Stimulated activated CD4-positive, alpha-beta T cell treated with anti-CD3 and anti-CD28 coated beads, TNF-alpha, amount 100 ng/mL, for 48 hours (primary cell): ENCODE measurements at regions not wholly inside any gene's neighbourhood (a gene's known extent, or its start where the extent isn't known, plus 50 kb on each side); places are given as distances from the start of the nearest gene placed in this dataset.
"Not testable (repeated sequence)": the region's sequence is repeated elsewhere in the genome, so short reads cannot be mapped to it uniquely, and the experiment has no call there.

ENCODE experiments used
- DNase-seq, 3 donors: peaks; one replicate each; pipeline ENCODE4 v3.0.0-alpha.2; 2020; ENCODE audit warnings: low read depth in 3 of 3

- no peak for DNase-seq
Measured at GRCh38 chr1:238377280-238377919, 486.7 kb upstream of the ZP4 start.

- DNase-seq: no peak
Measured at GRCh38 chr1:238370599-238370998, 479.9 kb upstream of the ZP4 start.

GRCh38 chr1:238364214-238364892 lies 473.6 kb upstream of the ZP4 start:
- no peak for DNase-seq

DNA sequence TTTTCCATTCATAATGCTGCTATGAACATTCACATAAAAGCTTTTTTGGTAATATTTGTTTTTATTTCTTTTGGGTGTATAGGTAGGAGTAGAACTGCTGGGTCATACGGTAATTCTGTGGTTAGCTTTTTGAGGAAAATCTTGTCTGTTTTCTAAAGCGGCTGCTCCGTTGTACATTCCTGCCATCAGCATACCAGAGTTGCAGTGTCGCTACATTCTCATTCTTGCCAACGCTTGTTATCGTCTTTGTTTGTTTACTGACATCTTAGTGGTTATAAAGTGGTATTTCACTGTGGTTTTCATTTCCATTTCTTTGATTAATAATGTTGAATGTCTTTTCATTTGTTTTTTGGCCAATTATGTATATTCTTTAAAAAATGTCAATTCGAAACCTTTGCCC lies 469.8 kb upstream of the ZP4 start:
- DNase-seq: no peak

GRCh38 chr1:238350471-238350870 lies 459.7 kb upstream of the ZP4 start:
- no peak for DNase-seq

- DNase-seq: no peak
Measured at GRCh38 chr1:238346340-238346739, 455.6 kb upstream of the ZP4 start.

- DNase-seq: no peak
Measured at GRCh38 chr1:238345837-238346236, 455.1 kb upstream of the ZP4 start.

DNA sequence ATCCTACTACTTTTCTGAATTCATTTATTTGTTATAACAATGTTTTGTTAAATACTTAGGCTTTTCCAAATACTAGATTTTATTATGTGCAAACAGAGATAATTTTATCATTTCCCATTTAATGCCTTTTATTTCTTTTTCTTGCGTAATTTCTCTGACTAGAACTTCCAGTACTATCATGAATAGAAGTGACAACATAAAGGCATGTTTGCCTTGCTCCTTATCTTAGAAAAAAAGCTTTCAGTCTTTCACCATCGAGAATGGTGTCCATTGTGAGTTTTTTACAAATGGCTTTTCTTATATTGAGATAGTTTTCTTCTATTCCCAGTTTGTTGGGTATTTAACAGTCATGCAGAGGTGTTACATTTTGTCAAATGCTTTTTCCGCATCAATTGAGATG lies 453.1 kb upstream of the ZP4 start:
- no peak for DNase-seq

- no peak for DNase-seq
Measured at GRCh38 chr1:238341395-238341794, 450.7 kb upstream of the ZP4 start.

GRCh38 chr1:238340989-238341388 lies 450.3 kb upstream of the ZP4 start:
- DNase-seq: no peak

GRCh38 chr1:238336531-238336930 lies 445.8 kb upstream of the ZP4 start:
- no peak for DNase-seq

DNA sequence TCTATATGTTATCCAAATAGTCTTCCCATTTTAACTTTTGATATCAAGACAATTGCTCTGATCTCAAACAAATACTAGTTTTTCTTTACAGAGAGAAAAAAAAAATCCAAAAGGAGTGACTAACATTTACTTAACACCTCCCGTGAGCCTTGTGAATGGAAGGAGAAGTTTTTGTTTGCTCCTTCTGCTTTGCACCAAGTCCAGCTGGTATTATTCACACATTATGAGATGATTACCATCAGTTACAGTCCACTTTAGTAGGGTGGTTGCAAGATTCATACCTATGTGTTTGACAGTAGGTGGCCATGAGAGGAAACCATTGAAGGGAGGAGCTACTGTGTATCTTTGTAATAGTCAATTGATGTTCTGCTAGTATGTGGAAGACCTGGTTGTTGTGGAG lies 443.4 kb upstream of the ZP4 start:
- no peak for DNase-seq

GRCh38 chr1:238331557-238331956 lies 440.8 kb upstream of the ZP4 start:
- no peak for DNase-seq

GRCh38 chr1:238329671-238330070 lies 438.9 kb upstream of the ZP4 start:
- DNase-seq: no peak

- DNase-seq: not testable (repeated sequence)
Measured at GRCh38 chr1:238327033-238327432, 436.3 kb upstream of the ZP4 start.

DNA sequence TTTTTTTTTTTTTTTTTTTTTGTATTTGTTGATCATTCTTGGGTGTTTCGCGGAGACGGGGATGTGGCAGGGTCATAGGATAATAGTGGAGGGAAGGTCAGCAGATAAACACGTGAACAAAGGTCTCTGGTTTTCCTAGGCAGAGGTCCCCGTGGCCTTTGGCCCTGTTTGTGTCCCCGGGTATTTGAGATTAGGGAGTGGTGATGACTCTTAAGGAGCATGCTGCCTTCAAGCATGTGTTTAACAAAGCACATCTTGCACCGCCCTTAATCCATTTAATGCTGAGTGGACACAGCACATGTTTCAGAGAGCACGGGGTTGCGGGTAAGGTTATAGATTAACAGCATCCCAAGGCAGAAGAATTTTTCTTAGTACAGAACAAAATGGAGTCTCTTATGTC lies 435.8 kb upstream of the ZP4 start:
- not testable (repeated sequence) for DNase-seq

GRCh38 chr1:238324211-238324864 lies 433.6 kb upstream of the ZP4 start:
- DNase-seq: no peak

DNA sequence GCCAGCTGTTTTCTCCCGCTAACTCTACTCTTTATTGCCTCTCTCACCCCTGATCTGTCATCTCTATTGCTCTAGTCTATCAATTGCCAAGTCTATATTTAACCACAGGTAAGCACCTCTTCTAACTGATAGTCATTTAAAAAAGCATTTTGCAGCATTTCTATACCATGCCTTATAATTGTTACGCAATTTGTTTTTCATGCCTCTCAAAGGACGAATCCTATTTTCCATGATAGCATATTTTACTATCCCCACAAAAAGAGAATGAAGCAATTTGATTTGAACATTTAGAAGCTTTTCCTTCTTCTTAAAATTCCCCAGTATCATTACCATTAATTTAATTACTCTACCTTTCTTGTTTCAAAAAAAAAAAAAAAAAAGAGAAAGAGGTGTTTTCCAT lies 432.8 kb upstream of the ZP4 start:
- DNase-seq: no peak

DNA sequence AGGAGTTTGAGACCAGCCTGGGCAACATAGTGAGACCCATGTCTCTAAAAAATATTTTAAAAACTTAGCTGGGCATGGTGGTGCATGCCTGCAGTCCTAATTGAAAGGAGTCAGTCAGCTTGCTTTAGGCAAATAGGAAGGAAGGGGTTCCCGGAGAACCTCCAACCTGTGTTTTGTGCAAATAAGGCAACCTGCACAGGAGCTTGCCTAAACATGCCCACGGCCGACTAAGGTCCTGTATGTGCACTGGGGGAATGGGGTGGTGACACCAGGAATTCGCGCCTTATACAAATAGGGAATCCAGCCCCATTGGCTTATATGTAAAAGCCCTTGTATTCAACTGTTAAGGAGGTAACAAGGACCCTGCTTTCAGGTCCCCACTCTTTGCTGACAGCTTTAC lies 429.2 kb upstream of the ZP4 start:
- no peak for DNase-seq

GRCh38 chr1:238318294-238319110 lies 427.8 kb upstream of the ZP4 start:
- DNase-seq: no peak

DNA sequence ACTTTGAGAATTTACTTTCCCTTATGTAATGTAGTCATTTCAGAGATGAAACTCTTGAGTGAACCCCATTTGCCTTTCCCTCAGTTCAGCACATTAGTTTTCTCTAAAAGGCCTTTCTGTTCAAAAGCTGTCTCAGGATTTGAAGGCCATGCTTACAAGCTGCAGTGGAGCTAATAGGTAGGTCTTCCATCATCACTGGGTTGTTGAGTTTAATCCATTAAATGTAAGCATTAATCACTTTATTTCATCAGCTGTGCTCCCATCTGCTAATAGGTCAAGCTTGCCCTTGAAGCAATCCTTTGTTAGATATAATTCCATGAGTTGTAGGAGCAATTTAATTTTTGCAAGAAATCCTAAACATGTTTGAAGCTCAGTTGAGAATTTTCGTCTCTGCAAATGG lies 422.2 kb upstream of the ZP4 start:
- DNase-seq: no peak

- no peak for DNase-seq
Measured at GRCh38 chr1:238306411-238306810, 415.7 kb upstream of the ZP4 start.
